BJ (cell line): ENCODE measurements at regions not wholly inside any gene's neighbourhood (a gene's known extent, or its start where the extent isn't known, plus 50 kb on each side); places are given as distances from the start of the nearest gene placed in this dataset.

Experiments used
- CTCF ChIA-PET: fragments of 350-600 bp; formaldehyde crosslinking; extraction: SDS; loops from one replicate; lab custom pipeline; 2021; ENCODE audit warnings: antibody characterized with exemption, inconsistent platforms; lab: Yijun Ruan, JAX
- POLR2A ChIA-PET: fragments of 300-600 bp; sonication (Branson Sonifier 250); formaldehyde crosslinking; extraction: SDS; loops from one replicate; lab custom pipeline; 2021; ENCODE audit warnings: antibody characterized with exemption; lab: Charles Lee
- DNase-seq: peaks from one replicate; pipeline ENCODE4 v3.0.0-alpha.2; 2011; ENCODE audit warnings: low read depth
- H3K27me3 ChIP-seq: 2 replicates; pipeline ENCODE4 v1.6.0; 2011; ENCODE audit warnings: low read length; ENCODE audit not compliant: control insufficient read depth, insufficient read depth
- H3K36me3 ChIP-seq: 2 replicates; pipeline ENCODE4 v1.5.1; 2011; ENCODE audit warnings: low read length; ENCODE audit not compliant: control insufficient read depth, insufficient read depth
- H3K4me3 ChIP-seq: 2 replicates; pipeline ENCODE4 v1.5.1; 2011; ENCODE audit warnings: low read depth, mild to moderate bottlenecking, control low read depth, low read length
- TF ChIP-seq, protein P1 (sequence below): IDR thresholded peaks from 2 replicates; pipeline ENCODE4 v1.5.1; 2011; ENCODE audit warnings: low read depth, mild to moderate bottlenecking, control low read depth, inconsistent platforms, low read length, moderate library complexity; ENCODE audit not compliant: insufficient read depth

- Histone ChIP-seq H3K36me3 (no peaks in the 10 kb centered on the region), H3K27me3 (no peaks in the 10 kb centered on the region; the same call in 1 of the 2 replicates), H3K4me3 (no peak overlapping the region)
- ChIA-PET POLR2A (no interaction called here), CTCF (no interaction called here)
- TF ChIP-seq, protein P1, sequence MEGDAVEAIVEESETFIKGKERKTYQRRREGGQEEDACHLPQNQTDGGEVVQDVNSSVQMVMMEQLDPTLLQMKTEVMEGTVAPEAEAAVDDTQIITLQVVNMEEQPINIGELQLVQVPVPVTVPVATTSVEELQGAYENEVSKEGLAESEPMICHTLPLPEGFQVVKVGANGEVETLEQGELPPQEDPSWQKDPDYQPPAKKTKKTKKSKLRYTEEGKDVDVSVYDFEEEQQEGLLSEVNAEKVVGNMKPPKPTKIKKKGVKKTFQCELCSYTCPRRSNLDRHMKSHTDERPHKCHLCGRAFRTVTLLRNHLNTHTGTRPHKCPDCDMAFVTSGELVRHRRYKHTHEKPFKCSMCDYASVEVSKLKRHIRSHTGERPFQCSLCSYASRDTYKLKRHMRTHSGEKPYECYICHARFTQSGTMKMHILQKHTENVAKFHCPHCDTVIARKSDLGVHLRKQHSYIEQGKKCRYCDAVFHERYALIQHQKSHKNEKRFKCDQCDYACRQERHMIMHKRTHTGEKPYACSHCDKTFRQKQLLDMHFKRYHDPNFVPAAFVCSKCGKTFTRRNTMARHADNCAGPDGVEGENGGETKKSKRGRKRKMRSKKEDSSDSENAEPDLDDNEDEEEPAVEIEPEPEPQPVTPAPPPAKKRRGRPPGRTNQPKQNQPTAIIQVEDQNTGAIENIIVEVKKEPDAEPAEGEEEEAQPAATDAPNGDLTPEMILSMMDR = no peak
- no peak for DNase-seq
These were observed 94.4 kb upstream of the IGSF21 start for GRCh38 chr1:18013216-18013615.

GRCh38 chr1:18015719-18016118 is 91.9 kb upstream of the IGSF21 start:
- Histone ChIP-seq H3K36me3 (no peaks in the 10 kb centered on the region), H3K27me3 (no peaks in the 10 kb centered on the region; the same call in 1 of the 2 replicates), H3K4me3 (no peak overlapping the region)
- DNase-seq = no peak
- POLR2A ChIA-PET = no interaction called here
- CTCF ChIA-PET = interaction anchor here (0.7 kb wide), 1 partner anchor 10 kb away, joined by 3 read pairs; no protein-coding TSS in a partner anchor
- TF ChIP-seq, protein P1 = no peak

DNA sequence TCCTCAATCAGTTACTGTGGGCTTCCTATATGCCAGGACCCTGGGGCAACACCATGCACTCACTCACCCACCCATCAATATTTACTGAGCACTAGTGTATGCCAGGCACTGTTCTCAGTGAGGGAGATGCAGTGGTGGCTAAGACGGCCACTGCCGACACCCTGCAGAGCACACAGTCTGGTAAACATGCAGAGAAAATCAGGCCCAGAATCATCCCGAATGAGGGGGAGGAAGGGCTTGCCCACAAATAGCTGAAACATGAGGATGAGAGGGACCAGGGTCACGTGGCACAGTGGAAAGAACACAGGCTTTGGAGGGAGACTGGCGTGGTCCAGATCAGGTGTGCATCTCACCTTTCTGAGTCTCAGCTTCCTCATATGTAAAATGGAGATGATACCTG is 89.2 kb upstream of the IGSF21 start:
- no peak for DNase-seq
- H3K4me3 ChIP-seq = no peak overlapping the region
- TF ChIP-seq, protein P1 = no peak
- ChIA-PET POLR2A (no interaction called here), CTCF (interaction anchor here (1.4 kb wide), 1 partner anchor 357 kb away, joined by 5 read pairs; no protein-coding TSS in a partner anchor)
- no peaks in the 10 kb centered on the region for H3K36me3 ChIP-seq
- H3K27me3 ChIP-seq = no peaks in the 10 kb centered on the region; the same call in 1 of the 2 replicates

DNA sequence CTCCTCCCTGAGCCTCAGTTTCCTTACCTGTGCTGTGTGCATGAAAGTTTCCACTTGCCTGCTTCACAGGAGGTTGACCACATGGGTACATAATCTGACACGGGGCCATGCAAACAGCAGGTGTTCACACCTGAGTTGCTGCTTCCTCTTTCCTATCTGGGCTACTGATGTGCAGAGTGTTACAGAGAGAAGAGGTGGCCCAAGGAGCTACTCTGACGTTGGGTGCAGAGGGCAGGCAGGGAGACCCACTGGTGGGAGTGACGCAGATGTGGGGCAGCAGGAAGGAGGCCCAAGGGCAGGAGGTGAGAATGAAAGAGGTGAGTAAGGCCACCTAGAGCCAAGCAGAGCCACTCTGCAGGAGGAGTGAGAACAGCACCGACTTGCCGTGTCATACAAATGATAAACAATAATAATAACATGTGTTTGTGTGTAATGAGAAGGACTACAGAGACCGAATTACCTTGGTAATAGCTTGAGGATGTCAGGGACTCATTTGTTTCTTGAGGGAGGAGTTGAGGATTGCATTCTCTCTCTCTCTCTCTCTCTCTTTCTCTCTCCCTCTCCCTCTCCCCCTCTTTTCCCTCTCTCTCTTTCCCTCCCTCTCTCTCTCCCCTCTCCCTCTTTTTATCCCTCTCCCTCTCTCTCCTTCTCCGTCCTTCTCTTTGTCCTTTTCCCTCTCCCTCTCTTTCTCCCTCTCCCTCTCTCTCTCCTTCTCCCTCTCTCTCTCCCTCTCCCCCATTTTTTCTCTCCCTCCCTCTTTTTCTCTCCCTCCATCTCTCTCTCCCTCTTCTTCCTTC is 87.4 kb upstream of the IGSF21 start:
- TF ChIP-seq, protein P1 = no peak
- DNase-seq = no peak
- Histone ChIP-seq H3K27me3 (no peaks in the 10 kb centered on the region; the same call in 1 of the 2 replicates), H3K4me3 (no peak overlapping the region), H3K36me3 (no peaks in the 10 kb centered on the region)
- POLR2A ChIA-PET = no interaction called here
- CTCF ChIA-PET = no interaction called here

- ChIA-PET CTCF (no interaction called here), POLR2A (no interaction called here)
- Histone ChIP-seq H3K36me3 (no peaks in the 10 kb centered on the region), H3K4me3 (no peak overlapping the region), H3K27me3 (no peaks in the 10 kb centered on the region)
- DNase-seq = no peak
- TF ChIP-seq, protein P1 = no peak
These were observed 86.4 kb upstream of the IGSF21 start for GRCh38 chr1:18021242-18021641.
